ENCODE measurements at regions not wholly inside any gene's neighbourhood (a gene's known extent, or its start where the extent isn't known, plus 50 kb on each side); places are given as distances from the start of the nearest gene placed in this dataset.

DNA sequence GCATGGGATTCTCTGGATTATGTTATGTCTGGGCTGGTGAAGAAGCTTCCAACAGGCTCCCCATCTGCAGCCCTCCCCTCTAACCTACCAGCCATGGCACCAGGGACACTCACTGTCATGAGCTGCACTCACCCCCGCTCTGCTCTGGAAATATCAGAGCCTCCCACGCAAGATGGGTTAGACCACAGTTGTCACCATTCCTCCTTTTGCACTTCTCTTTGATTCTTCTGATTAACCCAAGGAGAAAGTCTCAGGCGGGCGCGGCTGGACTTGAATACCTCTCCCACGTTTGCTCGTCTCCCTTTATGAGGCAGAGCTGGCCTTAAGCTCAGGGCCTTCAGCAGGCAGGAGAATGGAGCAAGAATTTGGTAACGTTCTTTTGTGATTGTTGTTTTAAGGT is 128.1 kb downstream of the CEBPB start:
- WGBS (ENCODE audit: insufficient coverage, low lambda C conversion rate), result 50% methylated on average over 1 of the region's 8 CpGs
- no peak overlapping the region for H3K27ac ChIP-seq (ENCODE audit: low read length)
- no peaks in the 10 kb centered on the region for H3K27me3 ChIP-seq (ENCODE audit: control insufficient read depth, insufficient read depth, low read length)
- no peaks in the 10 kb centered on the region for H3K36me3 ChIP-seq (ENCODE audit: control insufficient read depth, insufficient read depth, low read length)
- peaks cover 26% of the 10 kb centered on the region for H3K4me1 ChIP-seq (ENCODE audit: control insufficient read depth, insufficient read depth, low read length)
- H3K9me3 ChIP-seq (ENCODE audit: control insufficient read depth, low read depth, low read length), result no peaks in the 10 kb centered on the region
- DNase-seq, result no peak
- H3K4me3 ChIP-seq (ENCODE audit: low read length), result no peak overlapping the region

DNA sequence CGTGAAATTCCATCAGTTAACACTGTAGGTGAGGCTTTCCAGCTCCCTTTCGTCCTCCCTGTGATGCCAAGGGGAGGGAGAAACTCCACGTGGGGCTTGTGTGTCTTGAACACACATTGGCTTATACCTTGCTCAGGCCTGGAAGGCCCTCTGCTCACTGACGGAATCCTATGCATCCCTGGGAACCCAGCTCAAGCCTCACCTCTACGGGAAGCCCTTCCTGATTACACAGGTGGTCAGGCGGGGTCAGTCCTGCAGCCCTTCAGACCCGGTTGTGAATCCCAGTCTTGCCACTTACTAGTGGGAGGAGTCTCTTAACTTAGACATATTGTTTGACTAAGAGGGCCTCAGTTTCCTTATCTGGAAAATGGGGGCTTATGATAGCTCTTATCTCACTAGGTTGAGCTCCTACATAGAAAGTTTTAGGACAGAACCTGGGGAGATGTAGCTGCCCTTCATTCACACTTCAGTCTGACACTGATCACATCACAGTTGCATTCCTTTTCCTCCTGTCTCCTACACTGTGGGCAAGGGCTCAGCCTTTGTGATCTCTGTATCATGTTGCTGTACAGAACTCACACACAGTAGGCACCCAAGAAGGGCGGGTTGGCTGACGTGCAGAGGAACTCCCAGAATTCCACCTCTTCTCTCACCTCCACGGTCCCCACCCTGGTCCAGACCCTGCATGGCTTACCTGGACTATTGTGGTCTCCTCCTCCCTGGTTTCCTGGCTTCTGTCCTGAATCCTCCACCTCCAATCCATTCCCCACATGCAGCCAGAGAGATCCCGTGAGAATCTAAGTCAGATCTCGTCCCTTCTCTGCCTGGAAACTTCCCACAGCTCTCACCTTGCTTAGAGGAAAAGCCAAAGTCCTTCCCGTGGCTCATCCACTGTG is 129.6 kb downstream of the CEBPB start:
- peak overlapping the region; percentile 59 for H3K27ac ChIP-seq (ENCODE audit: low read length)
- H3K27me3 ChIP-seq (ENCODE audit: control insufficient read depth, insufficient read depth, low read length), result no peaks in the 10 kb centered on the region
- H3K4me3 ChIP-seq (ENCODE audit: low read length), result no peak overlapping the region
- H3K9me3 ChIP-seq (ENCODE audit: control insufficient read depth, low read depth, low read length), result no peaks in the 10 kb centered on the region
- H3K36me3 ChIP-seq (ENCODE audit: control insufficient read depth, insufficient read depth, low read length), result no peaks in the 10 kb centered on the region
- WGBS (ENCODE audit: insufficient coverage, low lambda C conversion rate), result no CpG with 5 or more reads among the region's 13 CpGs
- peaks cover 26% of the 10 kb centered on the region for H3K4me1 ChIP-seq (ENCODE audit: control insufficient read depth, insufficient read depth, low read length)
- DNase-seq, result peak in 1 of 2 donors; percentile 39

DNA sequence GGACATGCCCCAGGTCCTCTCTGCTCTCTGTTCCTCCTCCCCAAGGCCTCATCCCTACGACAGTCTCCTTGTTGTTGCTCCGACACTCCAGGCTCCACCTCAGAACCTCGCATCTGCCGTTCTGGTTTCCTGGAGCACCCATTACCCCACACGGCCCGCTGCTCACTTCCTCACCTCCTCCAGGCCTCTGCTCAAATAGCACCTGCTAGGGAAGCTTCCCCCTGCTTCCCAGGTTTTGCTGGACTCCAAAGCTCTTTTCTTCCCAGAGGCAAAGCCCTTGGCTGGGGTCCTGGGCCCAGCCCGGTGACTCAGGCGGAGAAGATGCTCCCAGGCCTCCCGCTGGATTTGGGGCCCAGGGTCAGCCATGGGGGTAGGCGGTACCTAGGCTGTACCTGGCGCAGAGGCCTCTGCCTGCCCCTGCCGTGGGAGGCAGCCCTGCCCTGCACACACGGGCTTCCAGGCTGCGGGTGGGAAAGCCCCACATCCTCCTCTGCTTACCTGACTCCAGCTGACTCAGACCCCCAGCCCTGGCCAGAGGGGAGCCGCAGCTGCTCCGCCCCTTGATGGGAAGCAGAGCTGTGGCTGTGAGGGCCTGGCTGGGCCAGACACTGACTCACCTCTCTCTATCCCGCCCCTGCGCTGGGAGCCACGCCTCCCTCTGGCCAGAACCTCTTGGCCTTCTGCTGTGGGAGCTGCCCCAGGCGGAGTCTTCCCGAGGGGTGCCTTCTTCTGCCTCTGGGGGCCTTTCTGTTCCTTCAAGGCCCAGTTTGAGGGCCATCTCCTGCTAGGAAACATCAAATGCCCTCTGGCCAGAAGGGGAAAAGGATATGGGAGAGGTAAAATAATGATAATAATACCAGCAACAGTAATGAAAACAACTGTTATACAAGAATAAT is 130.5 kb downstream of the CEBPB start:
- Histone ChIP-seq H3K4me1 (ENCODE audit: control insufficient read depth, insufficient read depth, low read length) (peaks cover 26% of the 10 kb centered on the region), H3K27me3 (ENCODE audit: control insufficient read depth, insufficient read depth, low read length) (no peaks in the 10 kb centered on the region), H3K27ac (ENCODE audit: low read length) (peak overlapping the region; percentile 59), H3K36me3 (ENCODE audit: control insufficient read depth, insufficient read depth, low read length) (no peaks in the 10 kb centered on the region), H3K4me3 (ENCODE audit: low read length) (peak overlapping the region; percentile 5), H3K9me3 (ENCODE audit: control insufficient read depth, low read depth, low read length) (no peaks in the 10 kb centered on the region)
- 60% methylated on average over 1 of the region's 21 CpGs for WGBS (ENCODE audit: insufficient coverage, low lambda C conversion rate)
- DNase-seq, result peak in 1 of 2 donors; percentile 80

DNA sequence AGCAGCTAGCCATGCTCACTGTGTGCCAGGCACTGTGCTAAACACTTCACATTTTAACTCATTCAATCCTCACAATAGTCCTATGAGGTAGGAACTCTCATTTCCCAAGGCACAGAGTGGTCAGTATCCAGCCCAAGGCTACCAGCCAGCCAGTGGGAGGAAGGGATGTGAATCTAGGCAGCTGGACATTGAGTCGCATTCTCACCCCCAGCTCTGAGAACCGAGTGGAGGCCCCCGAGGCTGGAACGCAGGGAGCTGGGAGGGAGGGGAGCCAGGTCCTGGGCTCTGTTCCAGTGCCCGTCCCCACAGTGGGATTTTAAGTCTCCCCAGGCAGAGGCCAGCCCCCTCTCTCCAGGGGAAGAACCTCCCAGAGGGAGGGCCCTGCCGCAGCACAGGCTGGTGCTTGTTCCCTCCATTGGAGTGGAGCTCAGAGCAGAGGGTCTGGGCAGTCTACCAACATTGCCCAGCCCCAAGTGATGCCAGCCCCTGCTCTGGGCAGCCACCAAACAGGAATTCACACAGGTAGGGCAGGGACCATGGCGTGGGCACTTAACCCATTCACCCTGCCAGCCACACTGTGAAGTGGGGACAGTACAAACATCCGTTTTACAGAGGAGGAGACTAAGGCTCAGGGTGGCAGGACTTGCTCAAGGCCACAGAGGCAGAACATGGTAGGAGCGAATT is 131.3 kb downstream of the CEBPB start:
- Histone ChIP-seq H3K27ac (ENCODE audit: low read length) (peak overlapping the region; percentile 20), H3K9me3 (ENCODE audit: control insufficient read depth, low read depth, low read length) (no peaks in the 10 kb centered on the region), H3K36me3 (ENCODE audit: control insufficient read depth, insufficient read depth, low read length) (no peaks in the 10 kb centered on the region), H3K27me3 (ENCODE audit: control insufficient read depth, insufficient read depth, low read length) (no peaks in the 10 kb centered on the region), H3K4me3 (ENCODE audit: low read length) (no peak overlapping the region), H3K4me1 (ENCODE audit: control insufficient read depth, insufficient read depth, low read length) (peaks cover 26% of the 10 kb centered on the region)
- no peak for DNase-seq
- no CpG with 5 or more reads among the region's 9 CpGs for WGBS (ENCODE audit: insufficient coverage, low lambda C conversion rate)

DNA sequence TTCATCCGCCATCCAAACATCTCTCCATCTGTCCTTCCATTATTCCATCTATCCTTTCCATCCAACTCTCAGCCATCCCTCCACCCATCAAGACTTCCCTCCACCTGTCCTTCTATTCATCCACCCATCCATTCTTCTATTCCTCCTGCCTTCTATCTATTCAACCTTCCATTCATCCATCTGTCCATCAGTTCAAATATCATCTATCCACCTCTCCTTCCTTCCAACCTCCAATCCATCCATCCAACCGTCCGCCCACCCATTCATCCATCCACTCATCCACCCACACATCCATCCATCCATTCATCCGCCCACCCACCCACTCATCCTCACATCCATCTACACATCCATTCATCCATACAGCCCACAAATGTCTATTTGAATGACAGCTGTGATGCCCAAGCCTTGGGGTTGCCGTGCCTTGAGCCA is 132.1 kb downstream of the CEBPB start:
- Histone ChIP-seq H3K36me3 (ENCODE audit: control insufficient read depth, insufficient read depth, low read length) (no peaks in the 10 kb centered on the region), H3K4me3 (ENCODE audit: low read length) (no peak overlapping the region), H3K27me3 (ENCODE audit: control insufficient read depth, insufficient read depth, low read length) (no peaks in the 10 kb centered on the region), H3K27ac (ENCODE audit: low read length) (no peak overlapping the region), H3K4me1 (ENCODE audit: control insufficient read depth, insufficient read depth, low read length) (peaks cover 23% of the 10 kb centered on the region), H3K9me3 (ENCODE audit: control insufficient read depth, low read depth, low read length) (no peaks in the 10 kb centered on the region)
- WGBS (ENCODE audit: insufficient coverage, low lambda C conversion rate), result 100% methylated on average over 2 of the region's 5 CpGs
- DNase-seq, result no peak

DNA sequence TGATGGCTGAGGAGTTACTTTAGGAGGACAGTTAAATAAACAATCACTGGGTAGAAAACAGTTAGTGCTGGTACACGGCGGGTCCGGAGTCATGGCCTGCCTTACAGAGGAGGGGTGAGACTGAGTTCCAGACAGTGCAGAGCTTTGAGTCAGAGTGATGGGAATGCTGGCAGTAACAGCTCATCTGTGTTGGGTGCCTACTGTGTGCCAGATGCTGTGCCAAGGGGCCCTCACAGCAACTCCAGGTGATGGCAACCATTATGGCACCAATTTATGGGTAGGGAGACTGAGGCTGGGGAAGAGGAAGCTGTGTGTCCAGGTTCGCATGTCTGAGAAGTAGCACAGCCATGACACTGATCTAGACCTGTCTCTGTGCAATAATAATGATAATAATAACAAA is 132.6 kb downstream of the CEBPB start:
- no peak for DNase-seq
- WGBS (ENCODE audit: insufficient coverage, low lambda C conversion rate), result no CpG with 5 or more reads among the region's 4 CpGs
- H3K36me3 ChIP-seq (ENCODE audit: control insufficient read depth, insufficient read depth, low read length), result no peaks in the 10 kb centered on the region

DNA sequence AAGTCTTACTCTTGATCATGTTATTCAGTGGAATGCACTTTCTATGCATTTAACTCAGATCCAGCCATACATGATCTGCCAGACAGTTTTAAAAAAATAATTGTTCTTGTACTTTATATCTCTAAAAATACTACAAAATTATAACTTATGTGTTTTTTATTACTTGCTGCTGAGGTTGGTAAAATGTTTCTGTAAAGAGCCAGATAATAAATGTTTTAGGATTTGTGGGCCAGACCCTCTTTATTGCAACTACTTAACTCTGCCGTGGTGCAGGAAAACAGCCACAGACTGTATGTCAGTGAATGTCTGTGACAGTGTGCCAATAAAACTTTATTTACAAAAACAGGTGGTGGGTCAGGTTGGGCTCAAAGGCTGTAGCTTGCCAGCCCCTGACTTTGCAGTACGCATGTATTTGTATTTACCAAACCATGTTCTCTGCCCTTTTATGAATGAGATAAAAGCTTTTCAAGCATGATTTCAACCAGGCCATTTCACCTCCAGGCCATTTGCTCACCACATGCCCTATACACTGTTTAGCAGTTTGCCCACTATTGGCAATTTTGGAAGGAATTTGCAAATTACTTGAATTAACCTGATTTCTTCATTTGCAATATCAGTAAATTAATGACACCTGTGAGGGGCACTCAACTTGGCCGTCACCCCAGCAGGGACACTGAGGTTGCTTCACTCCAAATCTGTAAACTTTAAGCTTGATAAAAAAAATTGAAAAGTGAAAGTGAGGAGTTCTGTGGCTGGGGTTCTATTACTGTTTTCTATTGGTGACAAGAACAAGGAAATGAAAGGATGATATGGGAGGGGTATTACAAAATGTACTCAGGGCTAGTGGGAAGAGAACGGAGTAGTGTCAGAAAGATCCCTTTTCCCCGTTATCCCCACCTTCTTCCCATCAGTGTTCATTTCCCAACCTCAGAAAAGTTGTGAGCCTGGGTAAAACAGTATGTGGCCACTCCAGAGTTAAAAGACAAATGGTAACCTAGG is 133.4 kb downstream of the CEBPB start:
- no peak for DNase-seq
- 94% methylated on average over 3 of the region's 5 CpGs for WGBS (ENCODE audit: insufficient coverage, low lambda C conversion rate)

More for the DNA sequence above, 132.6 kb downstream of the CEBPB start:
- Histone ChIP-seq H3K4me3 (ENCODE audit: low read length) (no peak overlapping the region), H3K9me3 (ENCODE audit: control insufficient read depth, low read depth, low read length) (no peaks in the 10 kb centered on the region), H3K4me1 (ENCODE audit: control insufficient read depth, insufficient read depth, low read length) (peaks cover 19% of the 10 kb centered on the region), H3K27ac (ENCODE audit: low read length) (no peak overlapping the region), H3K27me3 (ENCODE audit: control insufficient read depth, insufficient read depth, low read length) (no peaks in the 10 kb centered on the region)

DNA sequence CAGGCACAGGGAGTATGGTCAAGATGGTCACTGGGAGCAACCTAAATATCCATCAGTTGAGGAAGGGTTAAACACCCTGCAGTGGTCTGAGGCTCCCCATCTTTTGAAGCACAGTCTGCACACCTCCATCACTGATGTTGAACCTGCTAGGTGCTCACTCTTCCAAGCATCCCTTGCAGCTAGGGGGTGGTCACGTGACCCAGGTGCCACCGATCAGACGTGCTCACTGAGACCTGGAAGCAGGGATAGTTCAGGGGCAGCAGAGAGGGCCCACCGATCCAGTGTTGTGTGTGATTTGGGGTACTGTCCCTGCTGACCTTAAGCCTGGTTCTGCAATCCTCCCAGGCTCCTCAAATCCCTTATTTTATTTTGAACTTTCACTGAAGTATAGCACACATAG is 134.6 kb downstream of the CEBPB start:
- no peaks in the 10 kb centered on the region for H3K9me3 ChIP-seq (ENCODE audit: control insufficient read depth, low read depth, low read length)
- H3K27ac ChIP-seq (ENCODE audit: low read length), result no peak overlapping the region
- H3K36me3 ChIP-seq (ENCODE audit: control insufficient read depth, insufficient read depth, low read length), result no peaks in the 10 kb centered on the region
- H3K4me3 ChIP-seq (ENCODE audit: low read length), result no peak overlapping the region
- no peak for DNase-seq
- H3K27me3 ChIP-seq (ENCODE audit: control insufficient read depth, insufficient read depth, low read length), result no peaks in the 10 kb centered on the region
- no CpG with 5 or more reads among the region's 4 CpGs for WGBS (ENCODE audit: insufficient coverage, low lambda C conversion rate)
- peaks cover 23% of the 10 kb centered on the region for H3K4me1 ChIP-seq (ENCODE audit: control insufficient read depth, insufficient read depth, low read length)

More for the DNA sequence above, 133.4 kb downstream of the CEBPB start:
- no peaks in the 10 kb centered on the region for H3K36me3 ChIP-seq (ENCODE audit: control insufficient read depth, insufficient read depth, low read length)
- H3K4me1 ChIP-seq (ENCODE audit: control insufficient read depth, insufficient read depth, low read length), result peaks cover 18% of the 10 kb centered on the region
- no peaks in the 10 kb centered on the region for H3K9me3 ChIP-seq (ENCODE audit: control insufficient read depth, low read depth, low read length)
- no peak overlapping the region for H3K27ac ChIP-seq (ENCODE audit: low read length)
- no peaks in the 10 kb centered on the region for H3K27me3 ChIP-seq (ENCODE audit: control insufficient read depth, insufficient read depth, low read length)
- no peak overlapping the region for H3K4me3 ChIP-seq (ENCODE audit: low read length)

DNA sequence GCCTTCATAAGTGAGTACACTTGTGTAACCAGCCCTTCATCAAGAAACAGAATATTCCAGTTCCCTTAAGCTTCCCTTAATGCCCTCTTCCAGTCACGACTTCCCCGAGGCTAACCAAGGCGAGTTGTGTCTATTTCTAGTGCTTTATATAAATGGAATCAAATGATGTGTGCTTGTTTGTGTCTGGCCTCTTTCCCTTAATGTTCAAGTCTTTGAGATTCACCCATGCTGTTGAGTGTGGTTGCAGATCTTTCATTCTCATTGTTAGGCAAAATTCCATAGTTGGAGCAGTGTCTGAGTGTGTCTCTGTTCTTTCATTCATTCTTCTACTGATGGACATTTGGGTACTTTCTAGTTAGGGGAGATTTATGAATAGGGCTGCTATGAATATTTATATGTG is 135.0 kb downstream of the CEBPB start:
- no peak overlapping the region for H3K27ac ChIP-seq (ENCODE audit: low read length)
- peaks cover 23% of the 10 kb centered on the region for H3K4me1 ChIP-seq (ENCODE audit: control insufficient read depth, insufficient read depth, low read length)
- H3K4me3 ChIP-seq (ENCODE audit: low read length), result no peak overlapping the region
- no peaks in the 10 kb centered on the region for H3K27me3 ChIP-seq (ENCODE audit: control insufficient read depth, insufficient read depth, low read length)
- no peaks in the 10 kb centered on the region for H3K36me3 ChIP-seq (ENCODE audit: control insufficient read depth, insufficient read depth, low read length)
- no peak for DNase-seq
- no CpG with 5 or more reads among the region's 3 CpGs for WGBS (ENCODE audit: insufficient coverage, low lambda C conversion rate)
- H3K9me3 ChIP-seq (ENCODE audit: control insufficient read depth, low read depth, low read length), result no peaks in the 10 kb centered on the region

Data from large intestine (tissue), 3 donors.